ENCODE measurements at regions not wholly inside any gene's neighbourhood (a gene's known extent, or its start where the extent isn't known, plus 50 kb on each side); places are given as distances from the start of the nearest gene placed in this dataset.
"Not testable (repeated sequence)": the region's sequence is repeated elsewhere in the genome, so short reads cannot be mapped to it uniquely, and the experiment has no call there.

DNA sequence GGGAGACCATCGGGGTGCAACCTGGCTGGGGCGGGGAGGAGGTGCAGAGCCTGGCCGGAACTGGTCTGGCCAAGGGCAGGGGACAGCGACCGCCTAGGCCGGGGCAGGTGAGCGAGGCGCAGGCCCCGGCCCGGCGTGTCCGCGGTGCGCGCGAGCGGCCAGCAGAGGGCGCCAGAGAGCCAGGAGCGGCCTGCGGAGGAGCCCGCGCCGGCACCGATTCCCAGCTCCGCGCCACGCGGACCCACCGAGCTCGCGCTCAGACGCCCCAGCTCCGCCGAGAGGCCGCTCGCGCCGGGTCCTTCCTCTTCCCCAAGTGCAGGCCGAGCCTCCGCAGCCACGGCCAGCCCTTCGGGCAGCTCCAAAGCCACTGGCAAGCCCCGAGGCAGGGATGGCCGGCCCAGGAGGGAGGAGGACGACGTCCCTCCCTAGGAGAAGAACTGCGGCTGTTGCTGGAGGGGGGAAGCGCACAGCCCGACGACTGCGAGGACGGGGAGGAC, 128.9 kb upstream of the HMX1 start:
- Mint-ChIP-seq H3K27me3 (peaks cover 16% of the 10 kb centered on the region), H3K4me3 (peak overlapping the region; percentile 39)
- ATAC-seq (ENCODE audit: low read depth); H3K9me3 Mint-ChIP-seq; H3K4me1 Mint-ChIP-seq; H3K27ac Mint-ChIP-seq; H3K36me3 Mint-ChIP-seq: not testable (repeated sequence)
- peak; percentile 44 to 63 for DNase-seq (ENCODE audit: low spot score in 2 of 2)

DNA sequence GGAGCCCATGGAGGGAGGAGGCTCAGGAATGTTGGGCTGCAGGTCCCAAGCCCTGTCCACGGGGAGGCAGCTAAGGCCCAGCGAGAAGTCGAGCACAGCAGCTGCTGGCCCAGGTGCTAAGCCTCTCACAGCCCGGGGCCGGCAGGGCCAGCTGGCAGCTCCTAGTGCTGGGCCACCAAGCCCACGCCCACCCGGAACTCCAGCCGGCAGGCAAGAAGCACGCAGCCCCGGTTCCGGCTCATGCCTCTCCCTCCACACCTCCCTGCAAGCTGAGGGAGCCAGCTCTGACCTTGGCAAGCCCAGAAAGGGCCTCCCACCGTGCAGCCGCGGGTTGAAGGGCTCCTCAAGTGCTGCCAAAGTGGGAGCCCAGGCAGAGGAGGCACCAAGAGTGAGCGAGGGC, 121.3 kb upstream of the HMX1 start:
- DNase-seq (ENCODE audit: low spot score in 2 of 2); H3K27me3 Mint-ChIP-seq; H3K9me3 Mint-ChIP-seq; H3K27ac Mint-ChIP-seq; H3K4me3 Mint-ChIP-seq; H3K36me3 Mint-ChIP-seq; H3K4me1 Mint-ChIP-seq; ATAC-seq (ENCODE audit: low read depth): not testable (repeated sequence)

GRCh38 chr4:8991449-8991848, 119.8 kb upstream of the HMX1 start:
- not testable (repeated sequence) for ATAC-seq (ENCODE audit: low read depth)

DNA sequence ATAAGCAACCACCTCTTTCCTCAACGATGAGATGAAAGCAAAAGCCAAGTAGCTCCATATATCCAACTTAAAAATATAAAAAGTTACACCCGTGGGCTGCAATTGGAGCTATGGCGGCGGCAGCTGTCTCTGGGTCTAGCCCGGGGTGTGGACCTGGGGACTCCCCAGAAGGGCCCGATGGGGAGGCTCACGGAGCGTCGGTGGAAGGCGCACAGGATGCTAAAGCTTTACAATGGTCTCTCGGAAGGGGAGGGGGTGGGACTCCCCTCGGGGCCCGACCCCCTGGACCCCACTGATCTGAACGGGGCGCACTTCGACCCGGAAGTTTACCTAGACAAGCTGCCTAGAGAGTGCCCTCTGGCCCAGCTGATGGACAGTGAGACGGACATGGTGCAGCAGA, 118.7 kb upstream of the HMX1 start:
- H3K27ac Mint-ChIP-seq; H3K4me3 Mint-ChIP-seq; H3K36me3 Mint-ChIP-seq; H3K9me3 Mint-ChIP-seq; H3K27me3 Mint-ChIP-seq; H3K4me1 Mint-ChIP-seq; DNase-seq (ENCODE audit: low spot score in 2 of 2); ATAC-seq (ENCODE audit: low read depth): not testable (repeated sequence)

More at GRCh38 chr4:8991449-8991848, 119.8 kb upstream of the HMX1 start:
- H3K9me3 Mint-ChIP-seq; DNase-seq (ENCODE audit: low spot score in 2 of 2); H3K27me3 Mint-ChIP-seq; H3K36me3 Mint-ChIP-seq; H3K4me1 Mint-ChIP-seq; H3K4me3 Mint-ChIP-seq; H3K27ac Mint-ChIP-seq: not testable (repeated sequence)

- H3K36me3 Mint-ChIP-seq; H3K9me3 Mint-ChIP-seq; ATAC-seq (ENCODE audit: low read depth); H3K27me3 Mint-ChIP-seq; H3K27ac Mint-ChIP-seq; H3K4me3 Mint-ChIP-seq; DNase-seq (ENCODE audit: low spot score in 2 of 2); H3K4me1 Mint-ChIP-seq: not testable (repeated sequence)
Observed at GRCh38 chr4:8985786-8986185, 114.1 kb upstream of the HMX1 start.

GRCh38 chr4:8984641-8985040, 113.0 kb upstream of the HMX1 start:
- H3K4me3 Mint-ChIP-seq; H3K27me3 Mint-ChIP-seq; H3K36me3 Mint-ChIP-seq; DNase-seq (ENCODE audit: low spot score in 2 of 2); H3K4me1 Mint-ChIP-seq; ATAC-seq (ENCODE audit: low read depth); H3K27ac Mint-ChIP-seq; H3K9me3 Mint-ChIP-seq: not testable (repeated sequence)

DNA sequence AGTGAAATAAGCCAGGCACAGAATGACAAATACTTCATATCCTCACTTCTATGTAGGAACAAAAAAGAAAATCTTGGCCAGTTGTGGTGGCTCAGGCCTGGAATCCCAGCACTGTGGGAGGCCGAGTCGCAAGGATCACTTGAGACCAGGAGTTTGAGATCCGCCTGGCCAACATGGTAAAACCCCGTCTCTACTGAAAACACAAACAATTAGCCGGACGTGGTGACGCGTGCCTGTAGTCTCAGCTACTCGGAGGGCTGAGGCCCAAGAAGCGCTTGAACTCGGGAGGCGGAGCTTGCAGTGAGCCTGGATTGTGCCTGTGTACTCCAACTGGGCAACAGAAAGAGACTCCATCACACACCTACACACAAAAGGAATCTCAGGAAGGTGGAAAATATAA, 112.3 kb upstream of the HMX1 start:
- not testable (repeated sequence) for H3K36me3 Mint-ChIP-seq; H3K4me1 Mint-ChIP-seq; H3K9me3 Mint-ChIP-seq; H3K4me3 Mint-ChIP-seq; H3K27me3 Mint-ChIP-seq; DNase-seq (ENCODE audit: low spot score in 2 of 2); H3K27ac Mint-ChIP-seq; ATAC-seq (ENCODE audit: low read depth)

- DNase-seq (ENCODE audit: low spot score in 2 of 2); ATAC-seq (ENCODE audit: low read depth); H3K36me3 Mint-ChIP-seq; H3K4me1 Mint-ChIP-seq; H3K27ac Mint-ChIP-seq; H3K27me3 Mint-ChIP-seq; H3K9me3 Mint-ChIP-seq; H3K4me3 Mint-ChIP-seq: not testable (repeated sequence)
Observed at GRCh38 chr4:8976466-8977128, 105.0 kb upstream of the HMX1 start.

DNA sequence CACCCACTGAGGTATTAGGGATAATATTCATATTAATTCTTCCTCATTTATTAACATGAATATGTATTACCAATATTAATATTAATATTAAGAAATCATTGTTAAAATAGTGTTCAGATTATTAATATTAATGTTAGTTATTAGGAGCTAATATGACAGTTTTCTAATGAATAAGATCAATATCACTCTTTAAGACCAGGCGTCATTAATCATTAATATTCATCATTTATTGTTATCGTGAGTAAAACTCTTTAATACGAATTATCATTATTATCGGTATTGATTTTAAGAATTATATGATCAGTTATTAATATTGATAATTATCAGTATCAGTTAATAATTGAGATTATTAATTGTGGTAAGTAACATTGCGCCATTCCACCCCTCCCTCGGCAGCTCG, 101.0 kb upstream of the HMX1 start:
- ATAC-seq (ENCODE audit: low read depth); H3K27me3 Mint-ChIP-seq; H3K4me1 Mint-ChIP-seq; H3K36me3 Mint-ChIP-seq; H3K9me3 Mint-ChIP-seq; H3K4me3 Mint-ChIP-seq; H3K27ac Mint-ChIP-seq; DNase-seq (ENCODE audit: low spot score in 2 of 2): not testable (repeated sequence)

DNA sequence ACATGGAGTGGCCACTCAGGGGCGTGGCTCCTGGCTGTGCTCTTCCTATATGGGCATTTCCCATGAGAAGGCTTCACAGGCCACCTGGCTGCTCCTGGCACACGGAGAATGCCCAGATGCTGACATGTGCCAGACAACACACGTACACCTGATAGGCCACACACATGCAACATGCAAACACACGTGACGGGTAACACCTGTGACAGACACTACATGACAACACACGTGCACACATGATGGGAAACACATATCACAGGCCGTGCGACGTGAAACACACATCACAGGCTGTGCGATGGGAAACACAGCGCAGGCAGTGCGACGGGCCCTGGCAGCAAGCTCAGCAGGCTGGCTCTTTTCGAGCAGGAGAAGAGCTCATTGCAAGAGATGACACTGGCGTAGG, 94.3 kb upstream of the HMX1 start:
- not testable (repeated sequence) for H3K9me3 Mint-ChIP-seq; H3K4me3 Mint-ChIP-seq; H3K27ac Mint-ChIP-seq; H3K27me3 Mint-ChIP-seq; H3K4me1 Mint-ChIP-seq; H3K36me3 Mint-ChIP-seq; DNase-seq (ENCODE audit: low spot score in 2 of 2); ATAC-seq (ENCODE audit: low read depth)

- H3K4me1 Mint-ChIP-seq; H3K27me3 Mint-ChIP-seq; H3K36me3 Mint-ChIP-seq; DNase-seq (ENCODE audit: low spot score in 2 of 2); H3K4me3 Mint-ChIP-seq; ATAC-seq (ENCODE audit: low read depth); H3K9me3 Mint-ChIP-seq; H3K27ac Mint-ChIP-seq: not testable (repeated sequence)
Observed at GRCh38 chr4:8964201-8964788, 92.7 kb upstream of the HMX1 start.

DNA sequence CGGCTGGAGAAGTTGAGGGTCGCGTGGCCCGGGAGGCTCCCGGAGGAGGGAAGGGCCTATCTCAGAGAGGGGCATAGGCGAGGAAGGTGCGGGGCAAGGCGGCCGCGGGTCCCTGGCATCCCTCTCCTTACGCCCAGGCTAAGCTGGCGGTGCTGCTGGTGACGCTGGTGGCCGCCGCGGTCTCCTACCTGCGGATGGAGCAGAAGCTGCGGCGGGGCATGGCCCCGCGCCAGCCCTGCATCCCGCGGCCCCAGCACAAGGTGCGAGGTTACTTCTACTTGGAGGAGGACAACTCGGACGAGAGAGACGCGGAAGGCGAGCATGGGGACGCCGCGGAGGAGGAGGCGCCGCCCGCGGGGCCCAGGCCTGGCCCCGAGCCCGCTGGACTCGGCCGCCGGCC, 91.9 kb upstream of the HMX1 start:
- DNase-seq (ENCODE audit: low spot score in 2 of 2) = not testable (repeated sequence)

GRCh38 chr4:8961343-8961742, 89.7 kb upstream of the HMX1 start:
- not testable (repeated sequence) for ATAC-seq (ENCODE audit: low read depth); H3K27me3 Mint-ChIP-seq; H3K4me3 Mint-ChIP-seq

More for the DNA sequence above, 91.9 kb upstream of the HMX1 start:
- H3K4me3 Mint-ChIP-seq; H3K4me1 Mint-ChIP-seq; H3K36me3 Mint-ChIP-seq; H3K9me3 Mint-ChIP-seq; H3K27ac Mint-ChIP-seq; ATAC-seq (ENCODE audit: low read depth); H3K27me3 Mint-ChIP-seq: not testable (repeated sequence)

GRCh38 chr4:8959471-8959870, 87.8 kb upstream of the HMX1 start:
- ATAC-seq (ENCODE audit: low read depth); H3K27ac Mint-ChIP-seq; H3K27me3 Mint-ChIP-seq; H3K36me3 Mint-ChIP-seq; H3K9me3 Mint-ChIP-seq; DNase-seq (ENCODE audit: low spot score in 2 of 2); H3K4me3 Mint-ChIP-seq; H3K4me1 Mint-ChIP-seq: not testable (repeated sequence)

More at GRCh38 chr4:8961343-8961742, 89.7 kb upstream of the HMX1 start:
- H3K4me1 Mint-ChIP-seq; H3K27ac Mint-ChIP-seq; H3K9me3 Mint-ChIP-seq; DNase-seq (ENCODE audit: low spot score in 2 of 2); H3K36me3 Mint-ChIP-seq: not testable (repeated sequence)

- H3K4me1 Mint-ChIP-seq; ATAC-seq (ENCODE audit: low read depth); DNase-seq (ENCODE audit: low spot score in 2 of 2); H3K36me3 Mint-ChIP-seq; H3K27me3 Mint-ChIP-seq; H3K27ac Mint-ChIP-seq; H3K9me3 Mint-ChIP-seq; H3K4me3 Mint-ChIP-seq: not testable (repeated sequence)
Observed at GRCh38 chr4:8954001-8954400, 82.4 kb upstream of the HMX1 start.

Data from memory B cell (primary cell).